GM18505 (cell line): ENCODE measurements at regions not wholly inside any gene's neighbourhood (a gene's known extent, or its start where the extent isn't known, plus 50 kb on each side); places are given as distances from the start of the nearest gene placed in this dataset.

Experiments
- ATAC-seq: cut with Tn5 transposase; IDR thresholded peaks from one replicate; pipeline ENCODE4 v1.9.1; 2021; ENCODE audit not compliant: unreplicated experiment
- POLR2A ChIP-seq: IDR thresholded peaks from 4 replicates; pipeline ENCODE4 v1.6.1; 2011; ENCODE audit warnings: borderline replicate concordance; ENCODE audit not compliant: insufficient read depth, insufficient read length; ENCODE audit errors: extremely low read depth

GRCh38 chr2:145777914-145778313 is 1258.0 kb upstream of the ZEB2 start:
- no peak for ATAC-seq
- no peak for TF ChIP-seq POLR2A

GRCh38 chr2:145777297-145777696 is 1257.4 kb upstream of the ZEB2 start:
- no peak for TF ChIP-seq POLR2A
- no peak for ATAC-seq

GRCh38 chr2:145775591-145775990 is 1255.7 kb upstream of the ZEB2 start:
- no peak for ATAC-seq

GRCh38 chr2:145771525-145771924 is 1251.6 kb upstream of the ZEB2 start:
- TF ChIP-seq POLR2A: no peak
- ATAC-seq: peak; percentile 96

More at GRCh38 chr2:145775591-145775990, 1255.7 kb upstream of the ZEB2 start:
- TF ChIP-seq POLR2A: no peak

GRCh38 chr2:145769011-145769716 is 1249.2 kb upstream of the ZEB2 start:
- ATAC-seq: no peak

GRCh38 chr2:145765874-145766273 is 1246.0 kb upstream of the ZEB2 start:
- TF ChIP-seq POLR2A: no peak
- no peak for ATAC-seq

More at GRCh38 chr2:145769011-145769716, 1249.2 kb upstream of the ZEB2 start:
- no peak for TF ChIP-seq POLR2A

GRCh38 chr2:145764631-145765030 is 1244.7 kb upstream of the ZEB2 start:
- no peak for TF ChIP-seq POLR2A
- ATAC-seq: no peak

- TF ChIP-seq POLR2A: no peak
- no peak for ATAC-seq
These were observed 1241.1 kb upstream of the ZEB2 start for GRCh38 chr2:145760781-145761649.

- no peak for TF ChIP-seq POLR2A
- no peak for ATAC-seq
These were observed 1239.5 kb upstream of the ZEB2 start for GRCh38 chr2:145759228-145759915.

GRCh38 chr2:145757503-145758246 is 1237.8 kb upstream of the ZEB2 start:
- TF ChIP-seq POLR2A: no peak
- no peak for ATAC-seq

- TF ChIP-seq POLR2A: no peak
- ATAC-seq: no peak
These were observed 1235.3 kb upstream of the ZEB2 start for GRCh38 chr2:145755019-145755837.

GRCh38 chr2:145753966-145754365 is 1234.0 kb upstream of the ZEB2 start:
- no peak for ATAC-seq
- no peak for TF ChIP-seq POLR2A
